ENCODE measurements at regions not wholly inside any gene's neighbourhood (a gene's known extent, or its start where the extent isn't known, plus 50 kb on each side); places are given as distances from the start of the nearest gene placed in this dataset.
"Not testable (repeated sequence)": the region's sequence is repeated elsewhere in the genome, so short reads cannot be mapped to it uniquely, and the experiment has no call there.

GRCh38 chr5:145520335-145520734 is 314.8 kb downstream of the PRELID2 start:
- TF ChIP-seq, protein P1, sequence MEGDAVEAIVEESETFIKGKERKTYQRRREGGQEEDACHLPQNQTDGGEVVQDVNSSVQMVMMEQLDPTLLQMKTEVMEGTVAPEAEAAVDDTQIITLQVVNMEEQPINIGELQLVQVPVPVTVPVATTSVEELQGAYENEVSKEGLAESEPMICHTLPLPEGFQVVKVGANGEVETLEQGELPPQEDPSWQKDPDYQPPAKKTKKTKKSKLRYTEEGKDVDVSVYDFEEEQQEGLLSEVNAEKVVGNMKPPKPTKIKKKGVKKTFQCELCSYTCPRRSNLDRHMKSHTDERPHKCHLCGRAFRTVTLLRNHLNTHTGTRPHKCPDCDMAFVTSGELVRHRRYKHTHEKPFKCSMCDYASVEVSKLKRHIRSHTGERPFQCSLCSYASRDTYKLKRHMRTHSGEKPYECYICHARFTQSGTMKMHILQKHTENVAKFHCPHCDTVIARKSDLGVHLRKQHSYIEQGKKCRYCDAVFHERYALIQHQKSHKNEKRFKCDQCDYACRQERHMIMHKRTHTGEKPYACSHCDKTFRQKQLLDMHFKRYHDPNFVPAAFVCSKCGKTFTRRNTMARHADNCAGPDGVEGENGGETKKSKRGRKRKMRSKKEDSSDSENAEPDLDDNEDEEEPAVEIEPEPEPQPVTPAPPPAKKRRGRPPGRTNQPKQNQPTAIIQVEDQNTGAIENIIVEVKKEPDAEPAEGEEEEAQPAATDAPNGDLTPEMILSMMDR (IDR thresholded peaks at IDR 0.05), result no peak
- Histone ChIP-seq H3K9me3 (peaks cover 0 to 12% of the 10 kb centered on the region in 2 donors), H3K4me3 (no peak overlapping the region), H3K4me1 (no peaks in the 10 kb centered on the region), H3K27ac (no peak overlapping the region), H3K36me3 (no peaks in the 10 kb centered on the region), H3K27me3 (no peaks in the 10 kb centered on the region)
- no peak for ATAC-seq
- intact Hi-C loops (cut with DNase I), result no loop called here
- DNase-seq, result no peak

GRCh38 chr5:145517588-145517987 is 317.6 kb downstream of the PRELID2 start:
- H3K4me3 ChIP-seq; H3K36me3 ChIP-seq; DNase-seq; H3K27ac ChIP-seq; ATAC-seq; H3K27me3 ChIP-seq; intact Hi-C loops (cut with DNase I); H3K4me1 ChIP-seq: not testable (repeated sequence)
- H3K9me3 ChIP-seq, result peaks cover 0 to 21% of the 10 kb centered on the region in 2 donors

DNA sequence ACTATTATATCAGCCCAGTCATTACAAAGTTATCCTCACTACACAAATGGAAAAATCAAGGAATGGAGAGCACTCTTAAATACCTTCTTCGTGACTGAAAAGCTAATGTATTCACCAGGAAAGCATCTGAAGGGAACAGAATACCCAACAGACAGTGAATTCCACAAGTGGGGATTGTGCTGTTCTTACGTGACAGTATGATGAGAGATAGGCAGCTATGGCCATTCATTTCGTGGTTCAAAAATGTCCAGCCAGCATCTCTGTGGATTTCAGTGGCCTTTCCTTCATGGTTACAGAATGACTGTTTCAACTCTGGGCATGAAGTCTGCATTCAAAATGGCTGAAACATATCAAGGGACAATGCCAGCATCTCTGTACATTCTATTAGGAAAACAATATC is 323.8 kb downstream of the PRELID2 start:
- no peak for ATAC-seq
- TF ChIP-seq, protein P1 (IDR thresholded peaks at IDR 0.05), result no peak
- H3K9me3 ChIP-seq, result peaks cover 0 to 14% of the 10 kb centered on the region in 2 donors
- H3K27ac ChIP-seq, result no peak overlapping the region
- H3K4me1 ChIP-seq, result no peaks in the 10 kb centered on the region
- no peaks in the 10 kb centered on the region for H3K27me3 ChIP-seq
- no peak for DNase-seq
- no peaks in the 10 kb centered on the region for H3K36me3 ChIP-seq
- no peak overlapping the region for H3K4me3 ChIP-seq
- intact Hi-C loops (cut with DNase I), result no loop called here

GRCh38 chr5:145510769-145511168 is 324.4 kb downstream of the PRELID2 start:
- no peak for ATAC-seq
- no peaks in the 10 kb centered on the region for H3K27me3 ChIP-seq
- H3K9me3 ChIP-seq, result peaks cover 0 to 14% of the 10 kb centered on the region in 2 donors
- TF ChIP-seq, protein P1 (IDR thresholded peaks at IDR 0.05), result no peak
- intact Hi-C loops (cut with DNase I), result no loop called here
- DNase-seq, result no peak
- H3K4me1 ChIP-seq, result no peaks in the 10 kb centered on the region
- H3K36me3 ChIP-seq, result no peaks in the 10 kb centered on the region
- no peak overlapping the region for H3K4me3 ChIP-seq
- H3K27ac ChIP-seq, result no peak overlapping the region

DNA sequence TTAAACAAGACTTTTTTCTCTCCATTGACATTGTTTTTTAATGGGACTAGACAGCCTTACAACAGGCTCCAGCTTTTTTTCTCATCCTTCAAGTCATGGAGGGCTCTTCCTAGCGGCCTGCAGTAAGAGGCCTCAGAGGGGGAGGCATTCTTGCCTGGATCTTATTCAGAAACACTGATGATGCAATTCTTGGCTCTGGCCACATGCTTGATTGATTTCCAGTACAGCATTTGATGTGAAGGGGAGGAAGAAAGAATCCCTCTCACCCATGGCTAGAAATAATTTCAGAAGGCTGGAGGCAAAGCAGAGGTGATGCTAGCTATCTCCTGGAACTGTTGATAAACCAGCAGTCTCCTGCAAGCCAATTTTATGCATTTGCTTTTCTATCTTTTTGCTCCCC is 324.8 kb downstream of the PRELID2 start:
- Histone ChIP-seq H3K36me3 (no peaks in the 10 kb centered on the region), H3K27ac (no peak overlapping the region), H3K27me3 (no peaks in the 10 kb centered on the region), H3K9me3 (peaks cover 0 to 14% of the 10 kb centered on the region in 2 donors), H3K4me3 (no peak overlapping the region), H3K4me1 (no peaks in the 10 kb centered on the region)
- intact Hi-C loops (cut with DNase I), result no loop called here
- DNase-seq (peak in 2 of 4 donors; percentile 75 to 85), ATAC-seq (peak; percentile 33)
- TF ChIP-seq, protein P1 (IDR thresholded peaks at IDR 0.05), result no peak

All from left lung (tissue), 4 donors.